Motor neuron (in vitro differentiated cells): ENCODE measurements at regions not wholly inside any gene's neighbourhood (a gene's known extent, or its start where the extent isn't known, plus 50 kb on each side); places are given as distances from the start of the nearest gene placed in this dataset.

Source experiments
- ATAC-seq, 8 experiments: fragments of 200-7000 bp; cut with Tn5 transposase; replicated peaks in 6 of 8; 2 replicates each; pipeline ENCODE4 v1.8.0; 2021; ENCODE audit warnings: mild to moderate bottlenecking in 8 of 8, moderate library complexity in 8 of 8
- H3K27ac ChIP-seq, 2 donors: fragments of 250-450 bp; sonication (Bioruptor Pico); 2 replicates each; pipeline ENCODE4 v1.9.0; 2021; ENCODE audit warnings: antibody characterized with exemption in 2 of 2, mild to moderate bottlenecking in 2 of 2, moderate library complexity in 1 of 2
- H3K4me1 ChIP-seq, 2 donors: fragments of 250-450 bp; sonication (Bioruptor Pico); replicated peaks in 1 of 2; 2 replicates each; pipeline ENCODE4 v1.6.1; 2021; ENCODE audit warnings: antibody characterized with exemption in 2 of 2, mild to moderate bottlenecking in 2 of 2, moderate library complexity in 1 of 2
- H3K4me3 ChIP-seq, 5 donors: fragments of 250-450 bp; sonication (Bioruptor Pico); 2 replicates each; pipeline ENCODE4 v1.9.0; 2021; ENCODE audit warnings: antibody characterized with exemption in 5 of 5, mild to moderate bottlenecking in 5 of 5, moderate library complexity in 4 of 5
- WGBS, 10 experiments: fragments of 450-650 bp; shearing (Covaris generic); methylation state at CpG; one replicate each; pipeline ENCODE4 v1.0.0; 2022; 5-methylcytosine and 5-hydroxymethylcytosine counted together
- in situ Hi-C, 9 experiments: fragments of 400-800 bp; cut with MboI; loops; one replicate each; pipeline ENCODE4 v1.15.0; 2021; ENCODE audit warnings: low sequenced_read_pairs in 9 of 9, low pct_unique_long_range_greater_than_20kb in 2 of 9; ENCODE audit not compliant: unreplicated experiment in 9 of 9

GRCh38 chr13:69601661-69602060 lies 506.0 kb upstream of the ATXN8OS start:
- in situ Hi-C loops: no loop called here
- Histone ChIP-seq H3K4me3 (no peak overlapping the region), H3K27ac (no peak overlapping the region), H3K4me1 (no peaks in the 10 kb centered on the region)
- 0 to 93% (median 70%) methylated on average over 1 to 3 of the region's 3 CpGs; no CpG with 5 or more reads in 2 of the 10 experiments for WGBS, 10 experiments
- no peak for ATAC-seq

- Histone ChIP-seq H3K4me3 (no peak overlapping the region), H3K4me1 (no peaks in the 10 kb centered on the region), H3K27ac (no peak overlapping the region)
- no peak for ATAC-seq
- in situ Hi-C loops: no loop called here
- 0 to 83% (median 78%) methylated on average over 1 to 3 of the region's 3 CpGs; no CpG with 5 or more reads in 1 of the 10 experiments for WGBS, 10 experiments
Observed at GRCh38 chr13:69600811-69601210, 506.8 kb upstream of the ATXN8OS start.

DNA sequence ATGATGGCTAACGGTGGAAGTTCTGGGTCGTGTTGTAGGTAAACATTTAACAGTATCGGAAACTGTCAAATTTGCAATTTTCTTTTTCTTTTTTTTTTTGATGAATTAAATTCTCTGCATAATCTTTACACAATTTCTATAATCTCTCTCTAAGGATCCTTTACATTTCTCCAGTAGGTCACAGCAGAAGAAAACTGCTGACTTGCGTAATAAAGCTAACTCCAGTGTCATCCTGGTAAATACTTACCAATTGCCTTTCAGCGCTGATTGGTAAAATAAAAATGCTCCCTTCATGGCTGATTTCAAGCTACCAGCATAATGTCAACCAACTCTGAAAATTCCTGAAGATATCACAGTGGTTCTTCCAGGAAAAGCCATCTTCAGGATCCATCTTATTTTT lies 510.5 kb upstream of the ATXN8OS start:
- H3K4me3 ChIP-seq: no peak overlapping the region
- WGBS, 10 experiments: 28 to 96% (median 90%) methylated on average over 3 to 5 of the region's 5 CpGs; no CpG with 5 or more reads in 1 of the 10 experiments
- no peak for ATAC-seq
- in situ Hi-C loops: no loop called here
- no peaks in the 10 kb centered on the region for H3K4me1 ChIP-seq
- no peak overlapping the region for H3K27ac ChIP-seq

GRCh38 chr13:69595181-69595580 lies 512.4 kb upstream of the ATXN8OS start:
- in situ Hi-C loops: no loop called here
- no peak for ATAC-seq
- H3K4me3 ChIP-seq: no peak overlapping the region
- H3K4me1 ChIP-seq: no peaks in the 10 kb centered on the region
- no peak overlapping the region for H3K27ac ChIP-seq
- WGBS, 10 experiments: 0 to 100% (median 63%) methylated on average over 1 of the region's 1 CpG; no CpG with 5 or more reads in 2 of the 10 experiments

GRCh38 chr13:69591437-69591836 lies 516.2 kb upstream of the ATXN8OS start:
- no peak for ATAC-seq
- Histone ChIP-seq H3K4me3 (no peak overlapping the region), H3K4me1 (no peaks in the 10 kb centered on the region), H3K27ac (no peak overlapping the region)
- in situ Hi-C loops: no loop called here
- WGBS, 10 experiments: 0 to 89% (median 79%) methylated on average over 1 to 2 of the region's 2 CpGs; no CpG with 5 or more reads in 1 of the 10 experiments

- H3K4me1 ChIP-seq: no peaks in the 10 kb centered on the region
- no peak for ATAC-seq
- in situ Hi-C loops: no loop called here
- no peak overlapping the region for H3K27ac ChIP-seq
- no peak overlapping the region for H3K4me3 ChIP-seq
- WGBS, 10 experiments: 0 to 96% (median 40%) methylated on average over 1 to 5 of the region's 5 CpGs; no CpG with 5 or more reads in 1 of the 10 experiments
Observed at GRCh38 chr13:69589531-69590235, 517.9 kb upstream of the ATXN8OS start.

DNA sequence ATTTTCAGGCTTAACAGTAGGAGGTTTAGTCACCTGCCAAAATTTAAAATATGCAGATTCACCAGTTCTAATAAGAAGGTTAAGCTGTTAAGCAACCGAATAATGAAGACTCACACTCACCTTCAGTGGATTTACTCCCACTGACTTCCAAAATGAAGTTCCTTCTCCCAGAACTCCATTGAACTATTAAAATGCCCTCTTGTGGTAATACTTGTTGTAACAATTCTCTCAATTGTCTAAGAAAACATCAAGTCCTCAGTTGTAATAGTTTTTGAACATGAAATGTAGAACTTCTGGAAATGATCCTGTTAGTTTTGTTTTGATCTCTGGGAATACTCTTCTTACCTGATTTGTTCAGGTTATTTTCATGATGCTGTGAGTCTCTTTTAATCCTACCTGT lies 522.0 kb upstream of the ATXN8OS start:
- Histone ChIP-seq H3K4me3 (no peak overlapping the region), H3K4me1 (no peaks in the 10 kb centered on the region), H3K27ac (no peak overlapping the region)
- in situ Hi-C loops: no loop called here
- no peak for ATAC-seq
- WGBS, 10 experiments: 0 to 88% (median 61%) methylated on average over 1 of the region's 1 CpG; no CpG with 5 or more reads in 2 of the 10 experiments

GRCh38 chr13:69580255-69580654 lies 527.4 kb upstream of the ATXN8OS start:
- Histone ChIP-seq H3K4me3 (no peak overlapping the region), H3K27ac (no peak overlapping the region), H3K4me1 (no peaks in the 10 kb centered on the region)
- 0 to 85% (median 33%) methylated on average over 1 to 2 of the region's 3 CpGs; no CpG with 5 or more reads in 4 of the 10 experiments for whole genome bisulfite sequencing, 10 experiments
- in situ Hi-C loops: no loop called here
- no peak for ATAC-seq

DNA sequence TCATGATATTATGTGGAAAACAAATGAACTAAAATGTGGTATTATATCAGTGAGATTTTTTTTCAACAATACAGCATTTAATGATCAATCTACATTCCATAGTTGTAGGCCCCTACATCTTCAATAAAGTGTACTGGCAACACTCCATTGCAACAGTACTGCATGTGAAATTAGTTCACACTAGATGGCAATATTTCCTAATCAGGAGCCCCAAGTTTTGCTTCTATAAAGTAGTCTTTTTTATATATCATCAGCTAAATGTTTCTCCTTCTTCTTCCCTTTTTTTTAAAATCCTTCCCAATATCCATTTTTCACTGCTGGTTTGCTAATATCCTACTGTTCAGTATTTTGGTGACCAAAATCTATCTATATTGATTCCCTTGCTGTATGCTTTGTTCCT lies 528.3 kb upstream of the ATXN8OS start:
- no peaks in the 10 kb centered on the region for H3K4me1 ChIP-seq
- in situ Hi-C loops: no loop called here
- no peak overlapping the region for H3K27ac ChIP-seq
- ATAC-seq: peak in 2 of 8 experiments; percentile 29 to 37
- H3K4me3 ChIP-seq: no peak overlapping the region

DNA sequence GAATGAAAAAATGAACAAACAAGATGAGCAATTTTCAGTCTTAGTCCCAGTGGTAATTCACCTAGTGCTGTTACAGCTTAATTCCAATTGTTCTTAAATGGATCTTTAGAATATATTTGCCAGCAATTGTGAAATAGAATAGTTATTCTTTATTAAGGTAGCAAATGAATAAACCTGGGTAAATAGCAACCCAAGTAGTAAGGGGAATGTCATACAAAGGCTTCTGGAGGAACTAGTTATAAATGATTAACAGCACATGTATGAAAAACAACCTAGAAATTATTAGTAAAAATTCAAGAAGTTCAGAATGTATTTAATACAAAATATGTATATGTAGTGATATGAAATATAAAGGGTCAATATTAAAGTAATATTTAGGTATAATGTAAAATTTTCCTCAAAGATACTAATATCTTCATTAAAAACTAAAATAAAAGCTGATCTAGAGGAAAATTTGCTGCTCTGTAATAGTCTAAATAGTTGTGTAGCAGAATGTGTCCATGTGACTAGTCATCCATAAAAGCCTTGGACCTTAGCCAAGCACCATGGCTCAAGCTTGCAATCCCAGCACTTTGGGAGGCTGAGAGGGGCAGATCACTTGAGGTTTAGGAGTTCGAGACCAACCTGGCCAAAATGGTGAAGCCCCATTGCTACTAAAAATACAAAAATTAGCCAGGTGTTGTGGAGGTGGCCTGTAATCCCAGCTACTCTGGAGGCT lies 535.9 kb upstream of the ATXN8OS start:
- Histone ChIP-seq H3K27ac (no peak overlapping the region), H3K4me1 (no peaks in the 10 kb centered on the region), H3K4me3 (no peak overlapping the region)
- ATAC-seq: no peak
- in situ Hi-C loops: no loop called here
- WGBS, 10 experiments: 22 to 100% (median 82%) methylated on average over 1 of the region's 1 CpG; no CpG with 5 or more reads in 7 of the 10 experiments

GRCh38 chr13:69567514-69567913 lies 540.1 kb upstream of the ATXN8OS start:
- WGBS, 10 experiments: 0 to 100% (median 90%) methylated on average over 1 to 2 of the region's 2 CpGs; no CpG with 5 or more reads in 1 of the 10 experiments
- in situ Hi-C loops: no loop called here
- no peak overlapping the region for H3K4me3 ChIP-seq
- no peak overlapping the region for H3K27ac ChIP-seq
- H3K4me1 ChIP-seq: no peaks in the 10 kb centered on the region
- no peak for ATAC-seq

DNA sequence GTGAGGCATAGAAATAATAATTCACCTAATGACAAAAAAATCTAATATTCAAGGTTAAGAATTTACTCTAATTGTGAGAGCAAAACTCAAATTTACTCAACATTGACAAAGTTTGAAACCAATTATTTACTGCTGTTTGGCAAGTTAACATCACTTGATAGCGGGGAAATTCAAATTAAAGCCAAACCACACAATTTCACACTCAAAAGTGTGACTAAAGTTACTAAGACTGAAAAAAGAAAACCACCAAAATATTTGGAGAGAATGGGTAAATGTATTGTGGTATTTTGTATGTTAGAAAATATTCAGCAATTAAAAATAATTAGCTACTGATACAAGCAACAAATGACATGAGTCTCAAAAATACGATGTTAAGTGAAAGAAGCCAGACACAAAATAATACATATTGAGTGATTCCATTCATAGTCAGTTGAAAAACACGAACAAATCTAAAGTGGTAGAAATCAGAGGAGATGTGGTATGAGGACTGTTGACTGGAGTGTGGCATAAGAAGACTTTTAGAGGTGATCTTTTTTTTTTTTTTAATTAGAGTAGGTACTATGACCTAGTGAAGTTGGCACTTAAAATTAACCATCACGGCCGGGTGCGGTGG lies 541.4 kb upstream of the ATXN8OS start:
- no peak for ATAC-seq

DNA sequence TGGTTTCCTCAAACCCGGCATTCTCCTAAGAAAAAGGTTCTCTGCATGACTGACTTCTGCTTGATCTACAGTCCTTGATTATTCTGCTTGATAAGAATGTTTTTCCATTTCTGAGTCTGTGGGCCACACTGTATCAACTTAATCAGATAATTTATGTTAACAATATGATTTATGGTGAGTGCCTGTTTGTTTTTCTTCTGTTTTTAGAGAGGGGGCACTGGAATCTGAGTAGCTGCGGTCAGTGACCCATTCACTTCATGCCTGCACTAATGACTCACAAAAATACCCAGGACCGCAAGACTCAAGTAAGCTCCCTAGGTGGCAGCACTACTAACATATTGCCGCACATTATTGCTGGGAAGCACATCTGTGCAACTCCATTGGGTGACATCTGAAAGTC lies 542.3 kb upstream of the ATXN8OS start:
- in situ Hi-C loops: no loop called here
- ATAC-seq: peak in 3 of 8 experiments; percentile 26 to 74 (median 35)

More for the DNA sequence above, 541.4 kb upstream of the ATXN8OS start:
- in situ Hi-C loops: no loop called here
- H3K4me1 ChIP-seq: no peaks in the 10 kb centered on the region
- H3K27ac ChIP-seq: no peak overlapping the region
- no peak overlapping the region for H3K4me3 ChIP-seq
- 12 to 100% (median 86%) methylated on average over 2 to 6 of the region's 6 CpGs for whole genome bisulfite sequencing, 10 experiments

More for the DNA sequence above, 542.3 kb upstream of the ATXN8OS start:
- H3K27ac ChIP-seq: no peak overlapping the region
- 0 to 77% (median 40%) methylated on average over 1 to 4 of the region's 4 CpGs; no CpG with 5 or more reads in 1 of the 10 experiments for WGBS, 10 experiments
- no peaks in the 10 kb centered on the region for H3K4me1 ChIP-seq
- H3K4me3 ChIP-seq: no peak overlapping the region
